WTC11 (cell line): ENCODE measurements at regions not wholly inside any gene's neighbourhood (a gene's known extent, or its start where the extent isn't known, plus 50 kb on each side); places are given as distances from the start of the nearest gene placed in this dataset.

ENCODE experiments used
- ATF1 ChIP-seq: sonication (generic); formaldehyde crosslinking; IDR thresholded peaks from 2 replicates; pipeline ENCODE4 v1.8.1; 2023; ENCODE audit warnings: mild to moderate bottlenecking, moderate library complexity, missing genetic modification reagents
- CTCF ChIP-seq: fragments of 200-600 bp; IDR thresholded peaks from 2 replicates; pipeline ENCODE4 v1.8.0; 2022; ENCODE audit warnings: antibody characterized with exemption
- ZBTB43 ChIP-seq: sonication (generic); formaldehyde crosslinking; IDR thresholded peaks from 2 replicates; pipeline ENCODE4 v1.8.1; 2023; ENCODE audit warnings: mild to moderate bottlenecking, missing genetic modification reagents

- TF ChIP-seq ATF1 (no peak), ZBTB43 (CRISPR knock-in tag) (no peak), CTCF (no peak)
Measured at GRCh38 chr7:88368686-88369085, 62.0 kb upstream of the STEAP4 start.
